GM18907 (cell line): ENCODE measurements at regions not wholly inside any gene's neighbourhood (a gene's known extent, or its start where the extent isn't known, plus 50 kb on each side); places are given as distances from the start of the nearest gene placed in this dataset.
"Not testable (repeated sequence)": the region's sequence is repeated elsewhere in the genome, so short reads cannot be mapped to it uniquely, and the experiment has no call there.

Experiments
- ATAC-seq: cut with Tn5 transposase; IDR thresholded peaks from one replicate; pipeline ENCODE4 v1.9.1; 2021; ENCODE audit warnings: mild to moderate bottlenecking, moderate library complexity; ENCODE audit not compliant: unreplicated experiment

DNA sequence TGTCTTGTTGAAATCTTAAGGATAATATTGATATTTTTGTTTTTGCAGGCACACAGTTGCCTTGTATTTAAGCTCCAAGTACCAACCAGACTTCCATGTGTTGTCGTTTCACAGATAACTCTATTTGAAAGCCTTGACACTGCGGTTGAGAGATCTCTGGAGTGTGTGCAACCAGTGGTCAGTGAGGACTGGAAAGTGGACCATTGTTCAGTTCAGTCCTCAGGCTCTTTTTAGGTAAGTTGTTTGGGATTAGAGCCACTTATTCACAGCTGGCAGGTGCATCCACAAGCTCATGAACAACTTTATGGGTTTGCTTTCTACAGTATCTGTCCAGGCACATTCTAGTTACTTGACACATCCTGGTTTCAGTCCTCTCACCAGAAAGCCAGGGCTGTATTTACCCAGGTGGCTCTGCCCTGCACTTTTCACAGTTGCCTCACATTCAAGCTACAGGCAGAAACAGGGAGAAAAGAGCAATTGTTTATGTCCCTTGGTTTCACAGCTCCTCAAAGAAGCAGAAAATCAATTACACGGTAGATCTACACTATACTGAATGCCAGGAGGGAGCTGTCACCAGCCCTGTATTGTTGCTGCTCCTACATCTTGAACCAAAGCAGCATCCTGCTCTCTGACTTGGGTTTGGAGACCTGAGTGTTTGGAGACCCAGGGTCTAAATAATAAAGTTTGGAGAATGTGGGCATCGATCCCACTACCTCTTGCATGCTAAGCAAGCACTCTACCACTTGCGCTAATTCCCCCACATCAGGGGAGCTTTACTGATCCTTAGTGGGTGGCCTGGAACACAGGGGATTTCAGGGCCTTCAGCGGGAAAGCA is 543.3 kb downstream of the PRIM2 start:
- ATAC-seq, result not testable (repeated sequence)

DNA sequence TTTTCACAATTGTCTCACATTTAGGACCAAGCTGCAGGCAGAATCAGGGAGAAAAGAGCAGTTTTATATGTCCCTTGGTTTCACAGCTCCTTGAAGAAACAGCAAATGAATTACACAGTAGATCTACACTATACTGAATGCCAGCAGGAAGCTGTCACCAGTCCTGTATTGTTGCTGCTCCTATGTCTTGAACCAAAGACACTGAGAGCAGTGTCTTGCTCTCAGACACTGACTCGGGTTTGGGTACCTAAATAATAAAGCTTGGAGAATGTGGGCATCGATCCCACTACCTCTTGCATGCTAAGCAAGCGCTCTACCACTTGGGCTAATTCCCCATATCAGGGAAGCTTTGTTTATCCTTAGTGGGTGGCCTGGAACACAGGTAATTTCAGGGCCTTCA is 552.7 kb downstream of the PRIM2 start:
- ATAC-seq, result not testable (repeated sequence)

DNA sequence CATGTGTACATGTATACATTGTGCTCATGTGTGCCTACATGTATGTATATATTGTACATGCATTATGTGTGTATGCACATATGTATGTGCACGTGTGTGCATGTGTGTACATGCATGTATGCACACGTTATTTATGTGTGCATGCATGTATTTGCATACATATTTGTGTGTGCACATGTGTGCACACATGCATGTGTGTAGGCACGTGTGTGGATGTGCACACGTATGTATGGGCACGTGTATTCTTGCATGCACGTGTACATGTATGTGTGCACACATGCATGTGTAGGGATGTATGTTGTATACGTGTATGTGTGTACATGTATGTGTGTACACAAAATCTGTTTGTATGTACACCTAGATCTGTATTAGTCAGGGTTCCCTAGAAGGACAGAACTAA is 556.0 kb downstream of the PRIM2 start:
- not testable (repeated sequence) for ATAC-seq

DNA sequence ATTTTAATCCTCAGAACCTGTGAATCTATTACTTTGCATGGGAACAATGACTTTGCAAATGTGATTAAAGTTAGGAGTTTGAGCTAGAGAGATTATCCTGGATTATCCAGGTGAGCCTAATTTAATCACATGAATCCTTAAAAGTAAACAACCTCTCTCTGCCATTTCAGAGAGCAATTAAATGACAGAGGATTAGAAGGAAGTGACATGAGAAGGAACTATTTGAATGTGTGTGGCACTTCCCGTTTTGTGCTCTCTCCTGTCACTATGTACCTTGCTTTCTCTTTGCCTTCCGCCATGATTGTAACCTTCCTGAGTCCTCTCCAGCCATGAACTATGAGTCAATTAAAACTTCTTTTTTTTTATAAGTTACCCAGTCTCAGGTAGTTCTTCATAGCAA is 559.2 kb downstream of the PRIM2 start:
- ATAC-seq, result not testable (repeated sequence)

DNA sequence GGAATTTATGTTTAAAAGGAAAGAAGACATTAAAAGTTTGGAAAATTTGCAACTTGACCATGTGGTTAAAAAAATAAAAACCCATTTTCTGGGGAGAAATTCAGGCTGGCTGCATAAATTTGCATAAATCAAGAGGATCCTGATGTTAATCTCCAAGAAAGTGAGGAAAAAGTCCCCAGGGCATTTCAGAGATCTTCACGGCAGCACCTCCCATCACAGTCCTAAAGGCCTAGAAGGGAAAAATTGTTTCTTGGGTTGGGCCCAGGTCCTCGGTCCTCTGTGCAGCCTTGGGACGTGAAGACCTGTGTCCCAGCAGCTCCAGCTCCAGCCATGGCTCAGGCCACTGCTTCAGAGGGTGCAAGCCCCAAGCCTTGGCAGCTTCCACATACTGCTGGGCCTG is 560.3 kb downstream of the PRIM2 start:
- not testable (repeated sequence) for ATAC-seq

DNA sequence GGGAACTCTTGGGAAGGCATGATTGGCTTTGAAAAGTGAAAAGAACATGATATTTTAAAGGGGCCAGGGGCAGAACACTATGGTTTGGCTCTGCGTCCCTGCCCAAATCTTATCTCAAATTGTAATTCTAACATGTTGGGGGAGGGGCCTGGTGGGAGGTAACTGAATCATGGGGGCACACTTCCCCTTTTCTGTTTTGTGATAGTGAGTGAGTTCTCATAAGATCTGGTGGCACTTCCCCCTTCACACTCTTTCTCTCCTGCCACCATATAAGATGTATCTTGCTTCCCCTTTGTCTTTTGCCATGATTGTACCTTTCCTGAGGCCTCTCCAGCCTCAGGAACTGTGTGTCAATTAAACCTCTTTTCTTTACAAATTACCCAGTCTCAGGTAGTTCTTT is 561.4 kb downstream of the PRIM2 start:
- ATAC-seq, result not testable (repeated sequence)

DNA sequence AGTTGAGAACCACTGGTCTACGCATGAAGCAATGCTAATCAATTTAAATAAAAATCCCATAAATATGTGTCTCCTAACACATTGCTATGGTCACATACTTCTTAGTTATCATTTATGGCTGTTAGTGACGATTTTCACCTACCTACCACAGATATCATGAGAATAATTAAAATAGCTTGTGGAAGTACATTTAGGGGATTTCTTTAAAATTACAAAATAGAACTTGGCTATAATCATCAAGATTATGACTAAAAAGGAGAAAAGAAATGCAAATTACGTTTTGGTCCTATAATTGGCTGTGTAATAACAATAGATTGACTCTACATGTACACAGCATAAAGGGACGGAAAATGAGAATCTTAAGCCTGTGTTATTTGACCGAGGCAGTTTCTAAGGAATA is 581.4 kb downstream of the PRIM2 start:
- ATAC-seq, result not testable (repeated sequence)

DNA sequence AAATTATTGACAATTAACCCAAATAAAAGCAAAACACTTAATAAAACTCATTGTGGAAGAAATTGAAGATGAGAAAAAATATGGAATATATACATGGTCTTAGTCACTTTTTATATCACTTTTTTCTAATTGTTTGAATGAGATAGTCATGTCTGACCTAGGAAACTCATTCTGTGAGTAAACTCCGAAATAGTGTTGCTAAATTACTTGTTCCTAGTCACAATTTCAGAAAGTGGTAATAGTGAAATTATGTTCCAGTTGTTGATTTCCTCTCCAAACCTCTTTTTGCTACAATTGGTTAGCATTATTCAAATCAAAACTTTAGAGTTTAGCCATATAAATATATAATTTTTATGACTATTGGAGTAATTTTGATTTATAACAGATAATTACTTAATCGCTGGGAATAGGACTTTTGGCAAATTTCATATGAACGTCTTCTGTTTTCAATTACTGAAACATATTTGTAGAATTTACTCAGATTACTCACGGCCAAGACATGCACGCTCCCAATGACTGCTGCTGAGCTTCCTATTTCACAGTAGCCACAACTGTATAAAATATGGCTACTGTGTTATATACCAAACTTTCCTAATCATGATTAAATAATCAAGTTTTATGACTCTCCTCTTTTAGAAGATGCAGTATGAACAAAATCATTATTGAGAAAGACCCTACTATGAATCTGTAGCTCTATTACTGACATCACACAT is 583.4 kb downstream of the PRIM2 start:
- not testable (repeated sequence) for ATAC-seq

DNA sequence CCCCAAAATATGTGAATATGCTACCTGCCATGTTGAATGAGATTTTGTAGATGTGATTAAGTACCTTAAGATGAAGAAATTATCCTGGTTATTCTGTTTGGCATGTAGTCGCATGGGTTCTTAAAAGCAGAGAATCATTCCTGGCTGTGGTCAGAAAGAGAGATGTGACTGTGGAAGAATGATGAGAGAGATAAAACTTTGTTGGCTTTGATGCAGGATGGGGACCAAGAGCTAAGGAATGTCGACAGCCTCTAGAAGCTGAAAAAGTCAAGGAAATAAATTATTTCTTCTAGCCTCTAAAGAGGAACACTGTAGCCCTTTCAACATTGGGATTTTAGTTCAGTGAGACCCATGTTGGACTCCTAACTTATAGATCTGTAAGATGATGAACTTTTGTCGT is 584.0 kb downstream of the PRIM2 start:
- ATAC-seq, result not testable (repeated sequence)

DNA sequence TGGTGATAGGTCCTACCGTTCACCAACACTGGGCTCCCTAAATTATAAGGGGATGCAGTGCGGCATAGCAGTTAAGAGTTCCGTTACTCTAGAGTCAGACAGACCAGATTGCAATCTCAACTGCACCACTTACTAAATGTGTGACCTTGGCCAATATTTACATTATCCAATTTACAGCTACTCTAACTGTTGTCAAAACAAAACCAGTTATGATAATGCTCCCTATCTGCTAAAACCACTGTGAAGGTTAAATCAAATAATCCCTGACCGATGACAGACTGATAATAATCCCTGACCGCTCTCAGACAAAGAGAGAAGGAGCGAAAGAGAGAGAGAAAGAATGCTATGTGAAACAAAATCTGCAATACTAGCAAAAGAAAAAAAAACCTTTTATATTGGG is 586.9 kb downstream of the PRIM2 start:
- not testable (repeated sequence) for ATAC-seq

DNA sequence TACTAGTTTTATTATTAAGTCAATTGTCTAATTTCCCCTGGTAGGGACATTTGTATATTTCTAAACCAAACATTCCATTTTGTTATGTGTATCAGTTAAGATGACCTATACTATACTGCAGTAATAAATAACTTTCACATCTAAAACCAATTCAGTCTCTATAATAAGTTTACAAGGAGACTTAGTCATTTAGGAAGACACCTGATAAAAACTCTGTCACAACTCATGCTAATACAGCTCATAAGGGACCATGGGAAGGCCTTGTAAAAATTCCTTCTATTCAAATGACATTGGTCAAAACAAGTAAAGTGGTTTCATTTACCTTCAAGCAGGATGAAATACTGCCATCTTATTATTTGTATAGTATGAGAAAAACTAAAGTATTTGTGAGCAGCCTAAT is 597.9 kb downstream of the PRIM2 start:
- not testable (repeated sequence) for ATAC-seq

DNA sequence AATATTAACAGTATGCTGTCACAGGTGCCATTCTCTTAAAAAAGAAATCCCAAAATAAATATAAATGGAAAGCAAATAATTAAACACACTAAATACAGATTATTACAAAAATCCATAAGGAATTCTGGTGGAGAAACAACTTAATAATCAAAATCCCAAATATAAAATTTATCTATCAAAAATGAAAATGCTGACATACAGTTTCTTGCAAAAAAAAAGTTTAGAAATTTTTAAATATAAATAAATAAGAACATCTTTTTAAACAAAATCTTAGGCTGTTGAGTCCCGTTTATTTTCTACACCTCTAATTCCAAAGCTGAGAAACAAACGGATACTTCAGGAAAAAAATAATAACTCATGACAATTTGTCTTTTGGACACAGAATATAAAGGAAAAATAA is 625.5 kb downstream of the PRIM2 start:
- not testable (repeated sequence) for ATAC-seq

DNA sequence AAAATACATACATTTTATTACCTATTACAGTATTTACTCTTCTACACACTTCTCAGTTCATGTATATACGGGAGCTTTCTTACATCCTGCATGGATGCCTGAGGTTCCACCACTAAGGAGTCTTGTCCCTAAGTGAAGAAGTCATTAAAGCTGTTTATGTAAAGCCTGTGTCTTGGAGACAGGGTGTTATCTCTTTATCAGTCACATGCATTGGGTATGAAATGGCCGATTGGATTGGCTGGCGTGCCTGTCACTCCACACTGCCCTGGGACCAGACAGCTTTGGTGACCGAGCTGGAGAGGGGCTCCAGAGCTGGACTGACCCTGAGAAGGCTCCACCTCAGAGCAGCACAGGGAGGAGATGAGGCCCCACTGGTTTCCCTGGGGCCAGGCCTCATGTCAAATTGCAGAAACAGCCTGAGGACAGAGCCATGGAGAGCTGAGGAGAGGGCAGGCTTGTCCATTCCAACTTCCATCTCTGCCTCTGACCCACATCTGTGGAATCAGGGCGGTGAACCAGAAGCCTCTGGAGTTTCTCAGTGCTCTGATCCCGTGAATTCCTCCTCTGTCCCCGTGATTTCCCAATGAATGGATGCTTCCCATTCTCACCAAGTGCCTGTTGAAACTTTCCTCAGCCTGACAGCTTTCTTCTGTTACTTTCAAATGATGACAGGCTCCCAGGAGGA is 628.8 kb downstream of the PRIM2 start:
- not testable (repeated sequence) for ATAC-seq

DNA sequence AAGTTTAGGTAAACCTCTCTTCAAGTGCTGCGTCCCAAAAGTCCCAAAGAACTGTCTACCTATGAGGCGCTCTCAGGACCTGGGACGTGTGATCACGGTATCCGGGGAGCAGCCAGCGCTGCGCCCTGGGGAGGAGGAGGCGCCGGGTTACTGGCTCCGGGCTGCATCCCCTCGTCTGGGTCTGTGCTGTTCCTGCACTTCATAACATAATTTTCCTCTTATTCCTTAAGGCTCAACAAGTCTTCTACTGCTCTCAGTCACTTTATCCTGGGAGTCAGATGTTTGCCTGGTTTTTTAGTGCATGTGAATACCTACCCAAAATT is 629.3 kb downstream of the PRIM2 start:
- ATAC-seq, result not testable (repeated sequence)

DNA sequence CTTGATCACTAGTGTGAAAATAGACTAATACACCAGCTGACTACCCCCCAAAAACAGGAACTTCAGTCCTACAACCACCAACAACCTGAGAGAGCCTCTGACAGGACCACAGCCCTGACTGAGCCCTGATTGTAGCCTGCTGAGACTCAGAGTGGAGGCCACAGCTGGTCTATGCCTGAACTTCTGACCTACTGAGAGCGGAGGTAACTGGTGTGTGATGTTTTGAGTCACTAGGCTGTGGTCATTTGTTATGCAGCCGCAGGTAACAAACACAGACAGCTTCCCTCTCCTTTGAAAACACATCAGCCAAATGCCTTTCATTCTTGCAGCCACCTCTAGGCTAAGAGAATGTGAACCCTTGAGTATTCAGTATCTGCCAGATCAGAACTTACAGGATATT is 631.1 kb downstream of the PRIM2 start:
- peak; percentile 44 for ATAC-seq

DNA sequence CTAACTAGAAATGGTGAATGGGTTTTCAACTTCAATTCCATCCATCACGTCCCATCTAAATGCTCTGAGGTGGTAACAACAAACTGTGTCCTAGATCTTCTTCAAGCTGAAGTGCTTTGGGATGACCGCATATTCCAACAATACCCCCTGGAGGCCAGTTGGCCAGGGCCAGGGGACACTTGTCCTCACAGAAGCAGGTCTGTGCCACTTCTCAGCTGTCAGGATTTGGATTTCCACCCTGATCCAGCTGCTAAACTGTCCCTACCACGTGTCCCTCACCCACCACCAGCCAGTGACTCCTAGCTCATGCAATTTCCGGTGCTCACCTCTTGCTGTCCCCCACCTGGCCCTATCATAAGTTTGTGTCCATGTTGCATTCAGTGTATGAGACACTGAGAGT is 633.0 kb downstream of the PRIM2 start:
- not testable (repeated sequence) for ATAC-seq

DNA sequence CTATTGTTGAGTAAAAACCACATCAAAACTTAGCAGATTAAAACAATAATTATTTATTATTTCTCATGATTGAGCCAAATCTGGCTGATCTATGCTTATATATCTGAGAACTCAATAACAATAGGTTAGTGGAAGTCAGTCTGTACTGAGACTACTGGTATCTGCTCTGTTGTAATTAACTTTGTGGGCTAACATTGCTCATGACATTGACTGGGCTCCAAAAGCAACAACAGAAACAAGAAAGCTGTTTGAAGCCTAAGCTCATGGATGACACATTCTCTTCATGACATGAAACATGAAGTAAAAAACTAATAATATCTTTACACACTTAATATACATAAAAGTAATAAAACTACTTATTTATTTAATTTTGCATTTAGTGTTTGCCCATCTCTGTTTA is 649.3 kb downstream of the PRIM2 start:
- ATAC-seq, result not testable (repeated sequence)

DNA sequence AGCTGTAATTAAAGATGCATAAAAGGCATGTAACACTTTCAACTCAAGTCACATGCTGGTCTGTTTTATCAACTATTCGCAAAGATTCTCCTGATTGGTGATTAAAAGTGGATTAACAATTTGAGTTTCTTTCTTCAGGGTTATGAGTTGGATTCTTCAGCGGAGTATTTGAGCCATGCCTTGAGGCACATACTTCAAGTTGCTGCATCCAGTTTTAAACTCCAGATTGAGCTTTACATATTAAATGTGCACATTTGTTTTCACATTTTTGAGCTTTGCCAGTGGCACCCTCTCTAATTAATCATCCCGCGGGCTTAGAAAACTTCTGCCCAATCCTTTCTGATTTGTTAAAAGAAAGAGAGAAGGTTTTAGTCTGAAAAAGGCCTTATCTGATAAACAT is 654.5 kb downstream of the PRIM2 start:
- not testable (repeated sequence) for ATAC-seq

DNA sequence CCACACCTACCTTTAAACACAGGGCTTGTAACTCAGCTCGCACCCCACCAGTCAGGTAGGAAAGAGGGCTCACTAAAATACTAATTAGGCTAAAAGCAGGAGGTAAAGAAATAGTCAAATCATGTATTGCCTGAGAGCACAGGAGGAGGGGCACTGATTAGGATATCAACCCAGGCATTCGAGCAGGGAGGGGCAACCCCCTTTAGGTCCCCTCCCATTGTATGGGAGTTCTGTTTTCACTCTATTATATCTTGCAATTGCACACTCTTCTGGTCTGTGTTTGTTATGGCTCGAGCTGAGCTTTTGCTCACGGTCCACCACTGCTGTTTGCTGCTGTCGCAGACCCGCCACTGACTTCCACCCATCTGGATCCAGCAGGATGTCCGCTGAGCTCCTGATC is 657.2 kb downstream of the PRIM2 start:
- ATAC-seq, result no peak

DNA sequence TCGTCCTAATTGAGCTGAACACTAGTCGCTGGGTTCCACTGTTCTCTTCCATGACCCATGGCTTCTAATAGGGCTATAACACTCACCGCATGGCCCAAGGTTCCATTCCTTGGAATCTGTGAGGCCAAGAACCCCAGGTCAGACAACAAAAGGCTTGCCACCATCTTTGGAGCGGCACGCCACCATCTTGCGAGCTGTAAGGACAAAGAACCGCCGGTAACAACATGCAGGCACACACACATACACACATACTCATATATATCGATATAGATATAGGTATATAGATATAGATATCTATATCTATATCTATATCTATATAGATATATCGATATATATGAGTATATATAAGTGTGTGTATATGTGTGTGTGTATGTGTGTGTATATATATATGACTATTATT is 657.7 kb downstream of the PRIM2 start:
- ATAC-seq, result not testable (repeated sequence)

DNA sequence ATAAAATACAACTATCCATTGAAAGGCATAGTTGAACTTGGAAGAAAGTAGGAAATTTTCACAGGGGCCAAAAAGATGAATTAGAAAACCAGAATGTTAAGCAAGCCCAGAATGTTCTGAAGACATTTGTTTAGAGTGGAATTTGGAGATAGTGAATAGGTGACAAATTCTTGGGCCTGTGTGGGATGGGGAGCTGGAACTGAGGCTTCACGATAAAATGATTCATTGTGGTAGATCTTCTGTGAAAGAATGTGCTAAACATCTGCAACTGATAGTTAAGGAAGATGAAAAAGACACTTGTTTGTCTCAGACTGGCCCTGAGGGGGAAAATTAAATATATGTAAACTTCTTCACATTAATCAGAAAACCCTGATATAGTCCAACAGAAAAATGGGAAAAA is 658.9 kb downstream of the PRIM2 start:
- not testable (repeated sequence) for ATAC-seq

DNA sequence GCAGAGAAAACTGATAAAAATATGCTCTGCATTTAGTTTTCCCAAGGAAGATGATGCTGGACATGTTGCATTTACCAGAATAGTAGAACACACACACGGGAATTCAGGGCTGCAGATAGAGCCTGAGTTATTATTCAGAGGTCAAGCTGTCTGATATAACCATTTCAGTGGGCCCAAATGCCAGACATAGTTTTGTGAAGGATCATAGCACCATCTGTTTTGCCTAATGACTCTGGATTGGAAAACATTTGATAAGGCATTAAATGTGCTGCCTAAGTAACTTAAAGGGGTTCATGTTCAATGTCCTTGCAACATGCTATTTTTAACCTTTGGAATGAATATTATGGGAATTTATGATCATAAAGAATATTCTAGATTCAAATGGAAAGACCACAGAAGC is 666.2 kb downstream of the PRIM2 start:
- not testable (repeated sequence) for ATAC-seq
